ENCODE measurements at regions not wholly inside any gene's neighbourhood (a gene's known extent, or its start where the extent isn't known, plus 50 kb on each side); places are given as distances from the start of the nearest gene placed in this dataset.

DNA sequence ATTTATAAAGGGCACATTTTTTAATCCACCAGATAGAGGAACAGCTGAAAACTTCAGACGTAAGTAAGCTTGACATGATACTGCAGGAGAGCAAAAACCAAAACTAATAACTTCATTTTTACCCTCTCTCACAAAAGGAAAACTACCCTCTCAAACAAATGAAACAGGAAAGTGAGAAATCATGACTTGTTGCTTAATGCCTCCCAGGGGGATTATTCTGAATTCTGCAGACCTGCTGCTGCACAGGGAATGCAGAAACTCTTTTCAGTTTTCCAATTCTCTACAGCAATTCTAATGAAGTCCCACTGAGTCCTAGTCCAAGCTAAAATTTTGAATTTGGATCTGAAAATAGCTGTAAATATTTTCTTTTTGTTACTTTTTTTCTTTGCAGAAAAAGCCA lies 637.1 kb upstream of the CCDC54 start:
- no peaks in the 10 kb centered on the region for H3K9me3 Mint-ChIP-seq (ENCODE audit: low read depth)
- no peak overlapping the region for H3K4me3 Mint-ChIP-seq
- ATAC-seq: no peak
- DNase-seq: no peak
- CTCF ChIA-PET: no interaction called here
- H3K4me1 Mint-ChIP-seq: no peaks in the 10 kb centered on the region
- H3K36me3 Mint-ChIP-seq (ENCODE audit: low read depth): no peaks in the 10 kb centered on the region
- POLR2A ChIA-PET: no interaction called here
- no peak overlapping the region for H3K27ac Mint-ChIP-seq
- intact Hi-C loops (cut with DNase I, micrococcal nuclease): no loop called here
- peaks cover 2% of the 10 kb centered on the region for H3K27me3 Mint-ChIP-seq

DNA sequence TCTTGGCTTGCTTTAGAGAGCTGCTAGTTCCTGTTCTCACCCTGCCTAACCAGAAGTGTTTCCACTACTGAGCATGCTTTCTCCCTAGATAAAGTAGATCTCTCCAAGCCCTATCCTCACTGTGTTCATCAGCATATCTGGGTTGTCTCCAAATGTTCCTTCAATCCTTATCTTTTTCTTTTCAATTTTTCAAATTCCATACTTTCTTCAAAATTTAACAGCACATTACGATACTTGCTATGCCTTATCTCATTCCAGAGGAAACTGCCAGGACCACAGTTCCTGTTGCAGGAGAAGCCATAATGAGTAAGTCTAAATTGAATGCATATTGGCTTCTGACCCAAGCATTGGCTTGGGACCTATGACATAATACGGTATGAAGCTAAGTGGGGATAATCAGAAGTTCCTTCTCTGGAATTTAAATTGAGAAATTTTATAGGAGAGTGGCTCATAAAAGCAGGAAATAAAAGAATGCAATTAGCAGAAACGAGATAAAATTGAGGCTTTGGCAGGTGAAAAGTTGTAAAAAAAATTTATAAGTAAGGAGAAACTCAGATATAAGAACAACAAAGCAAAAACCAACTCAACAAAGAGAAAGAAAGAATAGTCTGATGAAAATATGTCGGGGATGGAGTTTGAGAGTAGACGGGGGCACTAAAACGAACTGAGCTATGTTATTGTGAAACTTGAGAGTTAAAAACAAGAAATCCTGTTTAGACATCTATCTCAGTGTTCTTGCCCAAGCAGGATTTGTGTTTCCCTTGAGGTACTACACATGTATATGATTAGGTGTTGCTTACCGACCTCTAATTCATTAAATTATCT lies 631.7 kb upstream of the CCDC54 start:
- Mint-ChIP-seq H3K27ac (no peak overlapping the region), H3K4me3 (no peak overlapping the region), H3K36me3 (ENCODE audit: low read depth) (no peaks in the 10 kb centered on the region), H3K27me3 (peaks cover 2% of the 10 kb centered on the region), H3K4me1 (no peaks in the 10 kb centered on the region), H3K9me3 (ENCODE audit: low read depth) (no peaks in the 10 kb centered on the region)
- ATAC-seq (no peak), DNase-seq (no peak)
- ChIA-PET CTCF (no interaction called here), POLR2A (no interaction called here)
- intact Hi-C loops (cut with DNase I, micrococcal nuclease): no loop called here

- ChIA-PET POLR2A (no interaction called here), CTCF (no interaction called here)
- no peak overlapping the region for H3K4me3 Mint-ChIP-seq
- ATAC-seq (no peak), DNase-seq (no peak)
- H3K27ac Mint-ChIP-seq: no peak overlapping the region
- H3K36me3 Mint-ChIP-seq (ENCODE audit: low read depth): no peaks in the 10 kb centered on the region
- no peaks in the 10 kb centered on the region for H3K9me3 Mint-ChIP-seq (ENCODE audit: low read depth)
- no peaks in the 10 kb centered on the region for H3K4me1 Mint-ChIP-seq
- intact Hi-C loops (cut with DNase I, micrococcal nuclease): no loop called here
- H3K27me3 Mint-ChIP-seq: peaks cover 2% of the 10 kb centered on the region
These were observed 631.0 kb upstream of the CCDC54 start for GRCh38 chr3:106746286-106746685.

DNA sequence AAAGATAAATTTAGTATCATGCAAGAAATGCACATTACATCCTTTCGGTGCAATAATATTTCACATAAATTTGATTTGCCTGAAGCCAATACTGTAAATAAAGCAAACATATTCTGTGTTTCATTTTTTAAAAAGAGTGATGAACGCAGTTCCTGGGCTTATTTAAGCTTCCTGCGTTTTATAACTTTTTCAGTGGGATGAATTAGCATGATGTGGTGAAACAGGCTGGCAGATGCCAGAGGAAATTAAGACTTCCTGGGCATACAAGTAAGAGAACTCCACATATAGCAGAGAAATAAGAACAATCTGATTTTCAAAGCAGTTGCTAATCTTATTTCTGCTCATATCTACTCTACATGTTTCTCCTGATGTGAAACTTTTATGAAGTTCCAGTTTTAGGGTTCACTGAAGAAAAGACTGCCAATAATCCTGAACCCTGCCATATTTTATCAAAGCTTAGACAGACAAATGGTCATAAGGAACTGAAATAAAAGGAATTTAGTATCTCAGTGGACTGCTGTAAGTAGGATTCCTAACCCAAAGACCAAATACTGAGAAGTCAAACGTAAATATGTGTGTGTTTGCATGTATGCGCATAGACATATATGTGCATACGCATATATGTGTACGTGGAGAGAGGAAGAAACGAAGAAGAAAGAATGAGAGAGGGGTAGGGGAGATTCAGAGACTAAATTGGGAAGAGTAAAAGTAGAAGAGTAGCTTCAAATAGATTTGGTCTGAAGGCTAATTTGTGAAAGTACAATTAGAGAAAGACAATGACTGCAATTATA lies 628.6 kb upstream of the CCDC54 start:
- Mint-ChIP-seq H3K4me1 (no peaks in the 10 kb centered on the region), H3K27me3 (peaks cover 2% of the 10 kb centered on the region), H3K4me3 (no peak overlapping the region), H3K27ac (no peak overlapping the region), H3K9me3 (ENCODE audit: low read depth) (no peaks in the 10 kb centered on the region), H3K36me3 (ENCODE audit: low read depth) (no peaks in the 10 kb centered on the region)
- intact Hi-C loops (cut with DNase I, micrococcal nuclease): no loop called here
- no peak for ATAC-seq
- ChIA-PET CTCF (interaction anchor here (1.4 kb wide), 1 partner anchor 127 kb away, joined by 3 read pairs; no protein-coding TSS in a partner anchor), POLR2A (no interaction called here)
- no peak for DNase-seq

DNA sequence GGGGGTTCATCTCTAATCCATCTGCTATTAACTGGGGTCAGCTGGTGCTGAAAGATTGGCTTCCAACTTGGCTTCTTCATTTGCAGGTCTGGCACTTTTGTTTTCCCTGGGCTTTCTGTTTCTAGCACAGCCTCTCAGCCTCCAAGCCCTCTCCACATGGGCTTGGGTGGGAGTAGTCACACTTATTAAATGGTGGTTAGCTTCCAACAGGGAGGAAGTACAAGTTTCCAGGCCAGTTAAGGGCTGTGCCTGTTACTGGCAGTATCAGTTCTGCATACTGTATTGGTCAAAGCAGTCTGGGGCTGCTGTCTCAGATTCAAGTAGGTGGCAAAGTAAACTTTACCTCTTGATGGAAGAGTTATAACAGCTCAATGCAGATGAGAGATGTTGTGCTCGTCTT lies 627.1 kb upstream of the CCDC54 start:
- ATAC-seq: no peak
- Mint-ChIP-seq H3K9me3 (ENCODE audit: low read depth) (peaks cover 5% of the 10 kb centered on the region), H3K4me3 (no peak overlapping the region), H3K36me3 (ENCODE audit: low read depth) (no peaks in the 10 kb centered on the region), H3K4me1 (no peaks in the 10 kb centered on the region), H3K27me3 (no peaks in the 10 kb centered on the region), H3K27ac (no peak overlapping the region)
- intact Hi-C loops (cut with DNase I, micrococcal nuclease): no loop called here
- ChIA-PET CTCF (interaction anchor here (1.4 kb wide), 1 partner anchor 125 kb away, joined by 3 read pairs; no protein-coding TSS in a partner anchor), POLR2A (no interaction called here)
- no peak for DNase-seq

- Mint-ChIP-seq H3K4me1 (no peaks in the 10 kb centered on the region), H3K27me3 (peaks cover 2% of the 10 kb centered on the region), H3K4me3 (no peak overlapping the region), H3K9me3 (ENCODE audit: low read depth) (peaks cover 6% of the 10 kb centered on the region), H3K36me3 (ENCODE audit: low read depth) (no peaks in the 10 kb centered on the region), H3K27ac (no peak overlapping the region)
- POLR2A ChIA-PET: no interaction called here
- CTCF ChIA-PET: no interaction called here
- no peak for DNase-seq
- ATAC-seq: no peak
- intact Hi-C loops (cut with DNase I, micrococcal nuclease): no loop called here
These were observed 621.9 kb upstream of the CCDC54 start for GRCh38 chr3:106755336-106755735.

DNA sequence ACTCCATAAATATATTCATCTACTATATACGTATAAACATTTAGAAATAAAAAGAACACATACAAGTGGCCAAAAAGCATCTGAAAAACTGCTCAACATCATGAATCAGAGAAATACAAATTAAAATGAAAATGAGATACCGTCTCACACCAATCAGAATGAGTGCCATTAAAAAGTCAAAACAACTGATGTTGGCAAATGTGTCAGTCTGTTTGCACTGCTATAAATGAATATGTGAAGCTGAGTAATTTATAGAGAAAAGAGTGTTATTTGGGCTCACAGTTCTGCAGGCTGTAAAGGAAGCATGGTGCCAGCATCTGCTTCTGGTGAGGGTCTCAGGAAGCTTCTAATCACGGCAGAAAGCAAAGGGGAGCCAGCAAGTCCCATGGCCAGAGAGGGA lies 620.3 kb upstream of the CCDC54 start:
- H3K4me1 Mint-ChIP-seq: no peaks in the 10 kb centered on the region
- H3K27me3 Mint-ChIP-seq: peaks cover 2% of the 10 kb centered on the region
- POLR2A ChIA-PET: no interaction called here
- peaks cover 6% of the 10 kb centered on the region for H3K9me3 Mint-ChIP-seq (ENCODE audit: low read depth)
- H3K4me3 Mint-ChIP-seq: no peak overlapping the region
- ATAC-seq: no peak
- no peak for DNase-seq
- CTCF ChIA-PET: no interaction called here
- intact Hi-C loops (cut with DNase I, micrococcal nuclease): no loop called here
- no peak overlapping the region for H3K27ac Mint-ChIP-seq
- H3K36me3 Mint-ChIP-seq (ENCODE audit: low read depth): no peaks in the 10 kb centered on the region

DNA sequence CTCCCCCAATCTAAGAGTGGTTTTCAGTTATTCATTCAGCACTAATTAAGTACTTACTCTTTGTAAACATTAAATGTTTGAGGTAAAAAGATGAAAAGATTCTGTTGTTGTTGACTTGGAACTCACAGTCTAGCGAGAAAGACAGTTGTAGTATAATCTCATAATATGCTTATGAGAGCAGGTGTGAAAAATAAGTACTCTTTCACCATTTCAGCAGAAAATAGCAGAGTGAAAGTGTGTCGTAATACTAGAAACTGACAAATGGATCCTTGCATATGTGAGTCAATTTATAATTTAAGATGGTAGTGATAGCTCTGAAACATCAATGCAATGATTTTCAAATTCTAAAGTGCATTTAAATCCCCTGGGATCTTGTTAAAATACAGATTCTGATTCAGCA lies 618.8 kb upstream of the CCDC54 start:
- Mint-ChIP-seq H3K36me3 (ENCODE audit: low read depth) (no peaks in the 10 kb centered on the region), H3K9me3 (ENCODE audit: low read depth) (peaks cover 6% of the 10 kb centered on the region), H3K27ac (no peak overlapping the region), H3K4me1 (no peaks in the 10 kb centered on the region), H3K4me3 (no peak overlapping the region), H3K27me3 (peaks cover 2% of the 10 kb centered on the region)
- CTCF ChIA-PET: no interaction called here
- intact Hi-C loops (cut with DNase I, micrococcal nuclease): no loop called here
- DNase-seq (no peak), ATAC-seq (no peak)
- POLR2A ChIA-PET: no interaction called here

DNA sequence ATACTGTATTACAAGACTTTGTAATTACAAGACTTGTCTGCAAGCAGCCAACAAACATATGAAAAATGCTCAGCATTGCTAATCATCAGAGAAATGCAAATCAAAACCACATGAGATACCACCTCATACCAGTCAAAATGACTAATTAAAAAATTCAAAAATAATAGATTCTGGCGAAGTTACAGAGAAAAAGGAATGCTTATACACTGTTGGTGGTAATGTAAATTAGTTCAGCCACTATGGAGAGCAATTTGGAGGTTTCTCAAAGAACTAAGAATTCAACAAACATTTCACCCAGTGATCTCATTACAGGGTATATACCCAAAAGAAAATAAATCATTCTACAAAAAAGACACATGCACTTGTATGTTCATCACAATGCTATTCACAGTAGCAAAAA lies 617.5 kb upstream of the CCDC54 start:
- Mint-ChIP-seq H3K27me3 (peaks cover 2% of the 10 kb centered on the region), H3K9me3 (ENCODE audit: low read depth) (peaks cover 4% of the 10 kb centered on the region), H3K36me3 (ENCODE audit: low read depth) (no peaks in the 10 kb centered on the region), H3K4me1 (no peaks in the 10 kb centered on the region), H3K27ac (no peak overlapping the region), H3K4me3 (no peak overlapping the region)
- intact Hi-C loops (cut with DNase I, micrococcal nuclease): no loop called here
- ChIA-PET CTCF (no interaction called here), POLR2A (no interaction called here)
- ATAC-seq (no peak), DNase-seq (no peak)

- CTCF ChIA-PET: interaction anchor here (1.4 kb wide), 1 partner anchor 13 kb away, joined by 3 read pairs; no protein-coding TSS in a partner anchor
- peaks cover 2% of the 10 kb centered on the region for H3K27me3 Mint-ChIP-seq
- no peak for DNase-seq
- POLR2A ChIA-PET: no interaction called here
- no peaks in the 10 kb centered on the region for H3K36me3 Mint-ChIP-seq (ENCODE audit: low read depth)
- no peaks in the 10 kb centered on the region for H3K4me1 Mint-ChIP-seq
- no peak overlapping the region for H3K27ac Mint-ChIP-seq
- no peaks in the 10 kb centered on the region for H3K9me3 Mint-ChIP-seq (ENCODE audit: low read depth)
- no peak overlapping the region for H3K4me3 Mint-ChIP-seq
- ATAC-seq: no peak
- intact Hi-C loops (cut with DNase I, micrococcal nuclease): no loop called here
These were observed 611.9 kb upstream of the CCDC54 start for GRCh38 chr3:106765342-106765741.

DNA sequence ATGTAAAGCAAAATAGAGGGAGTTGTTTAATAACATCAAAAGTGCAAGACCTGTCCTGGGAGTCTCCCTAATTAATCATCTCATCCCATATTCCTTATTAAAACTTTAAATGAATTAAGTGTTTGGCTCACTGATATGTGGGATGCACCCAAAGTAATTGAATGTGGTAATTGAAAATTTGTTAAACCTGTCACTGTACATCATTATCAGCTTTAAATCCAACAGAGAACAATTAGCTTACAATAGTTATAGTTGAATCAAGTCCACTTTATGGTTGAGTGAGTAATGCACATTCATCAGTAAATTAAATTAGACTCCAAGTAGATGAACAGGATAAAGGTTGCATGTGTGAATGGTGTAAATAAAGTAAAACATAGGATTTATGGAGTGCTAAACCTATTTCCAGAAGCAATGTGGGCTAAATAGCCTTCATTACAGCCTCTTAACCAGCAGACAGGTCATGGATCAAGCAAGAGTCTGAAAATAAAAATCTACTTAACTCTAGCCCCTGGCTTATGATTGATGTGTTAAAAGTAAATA lies 608.2 kb upstream of the CCDC54 start:
- no peak overlapping the region for H3K27ac Mint-ChIP-seq
- POLR2A ChIA-PET: no interaction called here
- CTCF ChIA-PET: no interaction called here
- DNase-seq: no peak
- intact Hi-C loops (cut with DNase I, micrococcal nuclease): no loop called here
- H3K4me1 Mint-ChIP-seq: no peaks in the 10 kb centered on the region
- H3K27me3 Mint-ChIP-seq: peaks cover 3% of the 10 kb centered on the region
- H3K36me3 Mint-ChIP-seq (ENCODE audit: low read depth): no peaks in the 10 kb centered on the region
- no peak overlapping the region for H3K4me3 Mint-ChIP-seq
- no peaks in the 10 kb centered on the region for H3K9me3 Mint-ChIP-seq (ENCODE audit: low read depth)
- no peak for ATAC-seq

DNA sequence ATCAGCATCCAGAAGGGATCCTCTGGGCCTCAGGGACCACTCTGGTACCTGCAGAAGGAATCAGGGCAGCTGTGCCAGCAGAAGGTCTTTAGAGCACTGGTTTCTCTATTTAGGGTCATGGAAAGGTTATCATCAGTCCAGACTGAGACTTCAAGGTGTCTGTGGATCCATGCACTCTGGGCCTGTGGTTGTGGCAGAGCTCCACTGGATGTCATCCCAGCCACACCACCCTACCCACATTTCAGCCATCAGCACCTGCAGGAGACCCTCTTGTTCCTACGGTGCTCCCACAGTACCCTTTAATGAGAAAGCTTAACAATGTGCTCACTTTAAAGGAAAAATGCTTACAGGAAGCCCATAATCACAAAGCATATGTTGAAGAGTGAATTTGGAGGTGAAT lies 603.4 kb upstream of the CCDC54 start:
- ChIA-PET POLR2A (no interaction called here), CTCF (interaction anchor here (0.5 kb wide), 1 partner anchor 163 kb away, joined by 4 read pairs; no protein-coding TSS in a partner anchor)
- ATAC-seq (no peak), DNase-seq (no peak)
- Mint-ChIP-seq H3K27ac (no peak overlapping the region), H3K4me1 (no peaks in the 10 kb centered on the region), H3K9me3 (ENCODE audit: low read depth) (peaks cover 2% of the 10 kb centered on the region), H3K4me3 (no peak overlapping the region), H3K36me3 (ENCODE audit: low read depth) (no peaks in the 10 kb centered on the region), H3K27me3 (peaks cover 3% of the 10 kb centered on the region)
- intact Hi-C loops (cut with DNase I, micrococcal nuclease): no loop called here
